ENCODE measurements at regions not wholly inside any gene's neighbourhood (a gene's known extent, or its start where the extent isn't known, plus 50 kb on each side); places are given as distances from the start of the nearest gene placed in this dataset.

DNA sequence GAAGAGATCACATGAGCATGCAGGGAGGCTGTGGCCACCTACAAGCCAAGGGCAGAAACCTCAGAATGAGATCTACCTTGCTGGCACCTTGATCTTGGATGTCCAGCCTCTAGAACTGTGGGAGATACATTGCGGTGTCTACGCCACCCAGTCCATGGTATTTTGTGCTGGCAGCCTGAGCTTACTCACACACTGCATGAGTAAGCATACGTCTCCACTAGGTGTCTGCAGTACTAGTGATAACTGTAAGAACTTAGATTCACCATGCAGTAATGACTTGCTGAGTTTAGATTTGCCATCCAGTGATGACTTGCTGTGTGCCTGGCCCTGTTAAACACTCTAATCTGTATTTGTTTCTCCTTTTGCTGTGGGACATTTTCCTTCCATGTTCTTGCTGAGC is 417.7 kb downstream of the GADD45G start:
- no peak overlapping the region for H3K4me3 ChIP-seq (ENCODE audit: low read length)
- no peaks in the 10 kb centered on the region for H3K27me3 ChIP-seq (ENCODE audit: control insufficient read depth, insufficient read depth, low read length)
- no peaks in the 10 kb centered on the region for H3K36me3 ChIP-seq (ENCODE audit: control insufficient read depth, insufficient read depth, low read length)
- no peak overlapping the region for H3K9ac ChIP-seq (ENCODE audit: low read length)
- H3K27ac ChIP-seq (ENCODE audit: low read depth, low read length): no peak overlapping the region
- H3K4me1 ChIP-seq (ENCODE audit: control insufficient read depth, insufficient read depth, low read length): no peaks in the 10 kb centered on the region

GRCh38 chr9:90023861-90024260 is 419.0 kb downstream of the GADD45G start:
- H3K27ac ChIP-seq (ENCODE audit: low read depth, low read length): no peak overlapping the region
- no peaks in the 10 kb centered on the region for H3K27me3 ChIP-seq (ENCODE audit: control insufficient read depth, insufficient read depth, low read length)
- no peaks in the 10 kb centered on the region for H3K4me1 ChIP-seq (ENCODE audit: control insufficient read depth, insufficient read depth, low read length)
- no peak overlapping the region for H3K9ac ChIP-seq (ENCODE audit: low read length)
- no peak overlapping the region for H3K4me3 ChIP-seq (ENCODE audit: low read length)
- H3K36me3 ChIP-seq (ENCODE audit: control insufficient read depth, insufficient read depth, low read length): no peaks in the 10 kb centered on the region

DNA sequence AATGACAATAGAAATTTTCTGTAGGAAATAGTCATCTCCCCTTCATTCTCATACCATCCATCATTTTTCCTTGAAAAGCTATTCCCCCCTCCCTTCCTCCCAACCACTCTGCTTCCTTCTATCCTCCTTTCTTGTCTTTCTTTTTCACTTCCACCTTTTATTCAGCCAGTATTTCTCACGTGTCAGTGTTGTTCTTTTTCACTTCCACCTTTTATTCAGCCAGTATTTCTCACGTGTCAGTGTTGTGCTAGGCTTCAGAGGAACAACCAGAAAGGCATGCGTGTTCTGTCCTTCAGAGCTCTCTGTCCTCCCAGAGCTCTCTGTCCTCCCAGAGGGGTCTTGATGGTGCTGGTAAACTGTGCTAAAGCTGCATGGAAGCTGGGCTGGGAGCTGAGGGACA is 419.6 kb downstream of the GADD45G start:
- H3K27ac ChIP-seq (ENCODE audit: low read depth, low read length): no peak overlapping the region
- no peak overlapping the region for H3K4me3 ChIP-seq (ENCODE audit: low read length)
- no peaks in the 10 kb centered on the region for H3K4me1 ChIP-seq (ENCODE audit: control insufficient read depth, insufficient read depth, low read length)
- H3K9ac ChIP-seq (ENCODE audit: low read length): no peak overlapping the region
- no peaks in the 10 kb centered on the region for H3K27me3 ChIP-seq (ENCODE audit: control insufficient read depth, insufficient read depth, low read length)
- H3K36me3 ChIP-seq (ENCODE audit: control insufficient read depth, insufficient read depth, low read length): no peaks in the 10 kb centered on the region

GRCh38 chr9:90024823-90025222 is 420.0 kb downstream of the GADD45G start:
- no peak overlapping the region for H3K27ac ChIP-seq (ENCODE audit: low read depth, low read length)
- H3K27me3 ChIP-seq (ENCODE audit: control insufficient read depth, insufficient read depth, low read length): no peaks in the 10 kb centered on the region
- H3K4me1 ChIP-seq (ENCODE audit: control insufficient read depth, insufficient read depth, low read length): no peaks in the 10 kb centered on the region
- no peak overlapping the region for H3K4me3 ChIP-seq (ENCODE audit: low read length)
- no peak overlapping the region for H3K9ac ChIP-seq (ENCODE audit: low read length)
- H3K36me3 ChIP-seq (ENCODE audit: control insufficient read depth, insufficient read depth, low read length): no peaks in the 10 kb centered on the region

- H3K27ac ChIP-seq (ENCODE audit: low read depth, low read length): no peak overlapping the region
- no peaks in the 10 kb centered on the region for H3K4me1 ChIP-seq (ENCODE audit: control insufficient read depth, insufficient read depth, low read length)
These were observed 421.0 kb downstream of the GADD45G start for GRCh38 chr9:90025816-90026215.

GRCh38 chr9:90027296-90027790 is 422.5 kb downstream of the GADD45G start:
- no peaks in the 10 kb centered on the region for H3K27me3 ChIP-seq (ENCODE audit: control insufficient read depth, insufficient read depth, low read length)
- H3K36me3 ChIP-seq (ENCODE audit: control insufficient read depth, insufficient read depth, low read length): no peaks in the 10 kb centered on the region
- no peak overlapping the region for H3K4me3 ChIP-seq (ENCODE audit: low read length)
- H3K9ac ChIP-seq (ENCODE audit: low read length): no peak overlapping the region
- no peak overlapping the region for H3K27ac ChIP-seq (ENCODE audit: low read depth, low read length)
- no peaks in the 10 kb centered on the region for H3K4me1 ChIP-seq (ENCODE audit: control insufficient read depth, insufficient read depth, low read length)

More at GRCh38 chr9:90025816-90026215, 421.0 kb downstream of the GADD45G start:
- Histone ChIP-seq H3K9ac (ENCODE audit: low read length) (no peak overlapping the region), H3K27me3 (ENCODE audit: control insufficient read depth, insufficient read depth, low read length) (no peaks in the 10 kb centered on the region), H3K4me3 (ENCODE audit: low read length) (no peak overlapping the region), H3K36me3 (ENCODE audit: control insufficient read depth, insufficient read depth, low read length) (no peaks in the 10 kb centered on the region)

GRCh38 chr9:90029386-90029785 is 424.6 kb downstream of the GADD45G start:
- Histone ChIP-seq H3K36me3 (ENCODE audit: control insufficient read depth, insufficient read depth, low read length) (no peaks in the 10 kb centered on the region), H3K4me3 (ENCODE audit: low read length) (no peak overlapping the region), H3K27ac (ENCODE audit: low read depth, low read length) (no peak overlapping the region), H3K9ac (ENCODE audit: low read length) (no peak overlapping the region), H3K27me3 (ENCODE audit: control insufficient read depth, insufficient read depth, low read length) (no peaks in the 10 kb centered on the region), H3K4me1 (ENCODE audit: control insufficient read depth, insufficient read depth, low read length) (no peaks in the 10 kb centered on the region)

DNA sequence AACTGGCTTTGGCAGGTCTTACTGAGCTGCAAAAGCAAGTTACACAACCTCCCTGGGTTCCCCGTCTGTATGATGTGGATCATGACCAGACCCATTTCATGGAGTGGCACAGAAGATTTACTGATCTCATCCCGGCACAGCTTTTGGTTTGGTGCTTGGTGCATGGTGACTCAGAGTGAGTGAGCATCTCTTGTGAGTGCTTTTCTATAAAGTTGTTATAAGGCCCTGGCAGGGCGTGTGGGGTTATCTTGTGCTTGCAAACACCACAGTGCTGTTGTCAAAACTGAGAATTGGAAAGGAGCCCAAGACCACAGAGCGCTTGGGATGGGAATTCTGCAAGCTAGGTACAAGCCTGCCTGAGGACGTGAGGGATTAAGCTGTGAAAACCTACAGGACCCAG is 425.2 kb downstream of the GADD45G start:
- H3K27me3 ChIP-seq (ENCODE audit: control insufficient read depth, insufficient read depth, low read length): no peaks in the 10 kb centered on the region
- H3K36me3 ChIP-seq (ENCODE audit: control insufficient read depth, insufficient read depth, low read length): no peaks in the 10 kb centered on the region
- H3K4me3 ChIP-seq (ENCODE audit: low read length): no peak overlapping the region
- no peaks in the 10 kb centered on the region for H3K4me1 ChIP-seq (ENCODE audit: control insufficient read depth, insufficient read depth, low read length)
- H3K9ac ChIP-seq (ENCODE audit: low read length): no peak overlapping the region
- no peak overlapping the region for H3K27ac ChIP-seq (ENCODE audit: low read depth, low read length)

DNA sequence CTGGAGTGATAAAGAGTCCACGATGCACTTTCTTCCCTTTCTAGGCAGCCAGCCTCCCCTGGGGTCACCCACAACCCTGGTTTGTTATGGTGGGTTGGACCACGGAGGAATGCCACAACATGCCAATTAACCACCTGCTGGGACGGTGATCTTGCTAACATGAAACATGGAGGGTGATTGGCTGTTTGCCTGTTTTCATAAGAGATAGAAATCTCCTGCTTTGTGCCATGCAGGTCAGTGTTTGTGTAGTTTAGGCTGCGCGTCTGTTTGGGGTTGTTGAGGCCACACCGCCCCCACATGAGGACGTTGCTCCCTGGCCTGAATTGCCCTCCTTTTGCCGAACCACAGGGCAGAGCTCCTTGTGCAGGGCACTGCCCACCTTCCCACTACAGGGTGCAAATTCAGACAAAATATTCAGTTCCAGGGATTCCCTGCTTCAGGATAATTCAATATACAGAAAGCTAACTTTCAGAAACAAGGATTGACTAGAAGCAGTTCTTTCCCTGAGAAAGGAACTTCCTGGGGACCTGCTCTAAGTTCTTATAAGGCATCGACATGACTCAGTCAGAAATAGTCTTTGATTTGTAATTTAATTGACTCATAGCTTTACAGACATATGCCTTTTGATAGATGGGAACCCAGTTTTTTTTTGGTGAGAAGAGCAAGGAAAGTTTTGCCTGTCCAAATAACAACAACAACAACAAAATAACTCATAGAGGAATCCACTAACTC is 427.6 kb downstream of the GADD45G start:
- H3K4me1 ChIP-seq (ENCODE audit: control insufficient read depth, insufficient read depth, low read length): no peaks in the 10 kb centered on the region
- no peak overlapping the region for H3K9ac ChIP-seq (ENCODE audit: low read length)
- no peak overlapping the region for H3K27ac ChIP-seq (ENCODE audit: low read depth, low read length)
- no peak overlapping the region for H3K4me3 ChIP-seq (ENCODE audit: low read length)
- no peaks in the 10 kb centered on the region for H3K27me3 ChIP-seq (ENCODE audit: control insufficient read depth, insufficient read depth, low read length)
- H3K36me3 ChIP-seq (ENCODE audit: control insufficient read depth, insufficient read depth, low read length): no peaks in the 10 kb centered on the region

DNA sequence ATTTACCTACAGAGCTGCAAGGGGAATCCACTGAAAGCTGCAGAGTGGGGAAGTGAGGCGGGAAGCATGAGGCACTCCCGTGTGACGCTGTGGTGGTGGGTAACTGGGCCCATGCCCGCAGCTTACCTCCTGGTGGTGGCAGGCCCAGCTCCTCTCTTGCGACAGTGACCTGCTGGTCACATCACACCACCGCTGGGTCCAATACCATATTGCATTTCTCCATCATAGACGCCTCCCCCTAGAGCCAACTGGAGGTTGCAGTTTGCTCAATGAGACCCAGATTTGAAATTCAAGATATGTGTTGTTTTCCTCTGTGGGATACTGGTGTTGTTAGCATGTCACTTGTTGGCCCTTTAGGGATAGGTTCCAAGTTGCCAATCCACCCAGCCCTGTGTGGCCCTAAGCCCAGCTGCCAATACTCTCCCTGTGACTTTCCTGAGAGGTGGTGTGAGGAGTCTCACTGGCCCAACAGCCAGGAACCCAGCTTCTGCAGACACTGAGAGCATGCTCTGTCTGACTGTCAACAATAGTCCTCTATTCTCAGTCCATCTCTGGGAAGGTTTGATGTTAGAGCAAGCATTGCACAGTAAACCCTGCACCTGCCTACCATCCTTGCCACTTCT is 428.3 kb downstream of the GADD45G start:
- Histone ChIP-seq H3K4me1 (ENCODE audit: control insufficient read depth, insufficient read depth, low read length) (no peaks in the 10 kb centered on the region), H3K4me3 (ENCODE audit: low read length) (no peak overlapping the region), H3K27ac (ENCODE audit: low read depth, low read length) (no peak overlapping the region), H3K9ac (ENCODE audit: low read length) (no peak overlapping the region), H3K36me3 (ENCODE audit: control insufficient read depth, insufficient read depth, low read length) (no peaks in the 10 kb centered on the region), H3K27me3 (ENCODE audit: control insufficient read depth, insufficient read depth, low read length) (no peaks in the 10 kb centered on the region)

DNA sequence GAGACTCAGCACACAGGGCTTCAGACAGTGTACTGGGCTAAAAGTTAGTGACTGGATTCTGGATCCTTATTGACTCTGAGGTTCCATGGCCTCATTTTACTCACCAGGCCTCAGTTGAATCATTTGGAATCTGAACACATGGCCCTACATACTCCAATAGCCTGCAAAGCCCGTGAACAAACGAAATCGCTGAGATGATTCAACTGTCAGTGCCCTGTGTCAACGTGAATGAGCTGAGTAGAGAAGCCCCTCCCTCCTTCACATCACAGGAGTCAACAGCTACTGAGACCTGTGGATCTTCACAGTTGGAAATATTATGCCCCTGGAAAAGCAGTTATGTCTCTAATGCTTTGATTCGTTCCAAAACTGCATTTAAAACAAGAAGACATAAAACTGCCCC is 429.3 kb downstream of the GADD45G start:
- H3K4me1 ChIP-seq (ENCODE audit: control insufficient read depth, insufficient read depth, low read length): no peaks in the 10 kb centered on the region
- H3K9ac ChIP-seq (ENCODE audit: low read length): no peak overlapping the region
- no peak overlapping the region for H3K4me3 ChIP-seq (ENCODE audit: low read length)
- H3K27me3 ChIP-seq (ENCODE audit: control insufficient read depth, insufficient read depth, low read length): no peaks in the 10 kb centered on the region
- H3K36me3 ChIP-seq (ENCODE audit: control insufficient read depth, insufficient read depth, low read length): no peaks in the 10 kb centered on the region
- no peak overlapping the region for H3K27ac ChIP-seq (ENCODE audit: low read depth, low read length)

DNA sequence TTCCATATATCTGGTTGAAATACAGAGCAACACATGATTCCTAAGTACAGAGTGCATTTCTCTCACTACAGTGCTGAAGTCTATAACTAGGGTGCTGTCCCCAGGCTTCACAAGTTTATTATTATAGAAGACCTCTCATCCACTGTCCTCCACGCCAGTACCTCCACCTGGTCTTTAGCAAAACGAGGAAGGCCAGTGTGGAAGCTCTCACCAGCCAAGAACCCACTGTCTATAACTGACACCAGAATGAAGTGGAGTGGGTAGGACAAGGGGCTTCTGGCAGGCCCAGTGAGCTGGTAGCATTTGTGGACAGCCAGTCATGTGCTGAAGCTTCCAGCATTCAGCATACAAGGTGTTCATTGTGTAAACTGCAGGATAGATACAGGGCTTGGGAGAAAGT is 430.7 kb downstream of the GADD45G start:
- no peaks in the 10 kb centered on the region for H3K27me3 ChIP-seq (ENCODE audit: control insufficient read depth, insufficient read depth, low read length)
- H3K9ac ChIP-seq (ENCODE audit: low read length): no peak overlapping the region
- no peaks in the 10 kb centered on the region for H3K4me1 ChIP-seq (ENCODE audit: control insufficient read depth, insufficient read depth, low read length)
- H3K27ac ChIP-seq (ENCODE audit: low read depth, low read length): no peak overlapping the region
- no peak overlapping the region for H3K4me3 ChIP-seq (ENCODE audit: low read length)
- no peaks in the 10 kb centered on the region for H3K36me3 ChIP-seq (ENCODE audit: control insufficient read depth, insufficient read depth, low read length)
